ENCODE measurements at regions not wholly inside any gene's neighbourhood (a gene's known extent, or its start where the extent isn't known, plus 50 kb on each side); places are given as distances from the start of the nearest gene placed in this dataset.

DNA sequence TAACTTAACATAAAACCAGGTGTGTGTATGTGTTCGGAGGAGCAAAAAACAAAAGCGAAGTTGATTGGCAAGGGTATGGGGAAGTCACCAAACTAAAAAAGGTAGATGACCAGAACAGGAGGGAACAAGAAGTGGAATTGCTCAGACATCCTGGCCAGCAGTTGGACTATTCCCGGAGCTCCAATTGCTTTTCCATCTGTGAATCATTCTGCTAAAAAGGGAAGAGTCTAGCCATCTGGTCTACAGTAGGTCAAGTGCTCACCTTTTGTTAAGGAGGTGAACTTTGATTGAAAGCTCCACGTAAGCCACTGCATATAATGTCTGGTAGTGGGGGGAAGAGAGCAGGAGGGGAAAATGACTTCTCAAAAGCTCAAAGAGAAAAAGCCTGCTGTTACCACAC lies 50.0 kb upstream of the BET1 start:
- DNase-seq (ENCODE audit: low read depth) = no peak

DNA sequence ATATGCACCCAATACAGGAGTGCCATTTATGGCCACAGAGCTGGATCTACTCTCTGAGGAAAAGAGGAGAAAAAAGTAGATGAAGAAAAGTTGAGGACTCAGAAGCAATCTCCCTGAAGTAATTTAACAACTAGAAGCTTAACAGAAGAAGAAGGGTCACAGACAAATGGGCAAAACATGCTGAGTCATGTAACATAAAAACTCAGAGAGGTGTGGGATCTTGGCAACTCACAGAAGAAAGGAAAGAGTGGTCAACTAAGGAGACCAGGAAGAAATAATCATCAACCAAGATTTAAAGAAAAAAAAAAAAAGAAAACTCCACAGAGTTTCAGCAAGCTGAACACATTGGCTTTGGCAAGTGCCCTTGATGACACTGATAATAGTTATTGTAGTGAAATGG lies 51.8 kb upstream of the BET1 start:
- no peak for DNase-seq (ENCODE audit: low read depth)

GRCh38 chr7:94056796-94057207 lies 52.6 kb upstream of the BET1 start:
- no peak for DNase-seq (ENCODE audit: low read depth)

GRCh38 chr7:94057955-94058354 lies 53.8 kb upstream of the BET1 start:
- no peak for DNase-seq (ENCODE audit: low read depth)

GRCh38 chr7:94059746-94060145 lies 55.6 kb upstream of the BET1 start:
- DNase-seq (ENCODE audit: low read depth) = no peak

GRCh38 chr7:94060752-94061151 lies 56.6 kb upstream of the BET1 start:
- DNase-seq (ENCODE audit: low read depth) = no peak

GRCh38 chr7:94061326-94061725 lies 57.2 kb upstream of the BET1 start:
- DNase-seq (ENCODE audit: low read depth) = no peak

- DNase-seq (ENCODE audit: low read depth) = no peak
Observed at GRCh38 chr7:94062372-94062771, 58.2 kb upstream of the BET1 start.

GRCh38 chr7:94064541-94065191 lies 60.5 kb upstream of the BET1 start:
- no peak for DNase-seq (ENCODE audit: low read depth)

DNA sequence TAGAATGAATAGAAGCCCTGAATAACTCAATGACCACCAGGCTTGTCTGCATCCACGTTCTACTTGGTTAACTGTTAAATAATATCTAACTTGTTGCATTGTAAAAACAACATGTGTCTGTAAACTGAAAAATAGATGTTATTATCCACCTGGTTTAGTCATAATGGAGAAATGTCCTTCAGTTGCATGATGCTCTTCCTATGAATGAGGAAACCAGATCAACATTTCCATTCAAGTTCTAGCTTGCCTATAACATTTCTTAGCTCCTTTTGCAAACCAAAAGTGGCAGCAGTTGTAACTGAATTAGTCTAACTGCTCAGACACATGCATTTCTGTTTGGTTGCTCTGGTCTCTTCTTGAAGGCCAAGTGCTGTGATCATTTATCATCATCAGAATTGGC lies 62.9 kb upstream of the BET1 start:
- DNase-seq (ENCODE audit: low read depth) = no peak

DNA sequence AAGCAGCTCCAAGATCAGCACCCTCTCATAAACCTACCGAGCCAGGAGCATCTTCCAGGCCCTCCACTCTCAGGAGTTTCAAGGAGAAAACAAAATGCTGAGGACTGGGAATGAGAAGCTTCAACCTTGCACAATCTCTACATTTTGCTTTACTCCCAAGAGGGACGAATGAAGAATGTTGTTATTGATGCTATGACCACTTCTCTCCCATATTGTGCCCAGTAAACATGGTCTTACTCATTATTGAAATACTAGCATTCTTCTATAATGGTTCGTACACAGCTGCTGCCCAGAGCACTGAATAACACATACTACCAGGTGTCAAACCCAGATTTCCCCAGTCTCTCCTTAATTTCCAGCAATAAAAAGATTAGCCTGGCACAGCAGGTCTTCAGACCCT lies 63.4 kb upstream of the BET1 start:
- DNase-seq (ENCODE audit: low read depth) = no peak

- DNase-seq (ENCODE audit: low read depth) = no peak
Observed at GRCh38 chr7:94069162-94069739, 65.1 kb upstream of the BET1 start.

GRCh38 chr7:94080551-94080950 lies 76.4 kb upstream of the BET1 start:
- no peak for DNase-seq (ENCODE audit: low read depth)

- DNase-seq (ENCODE audit: low read depth) = no peak
Observed at GRCh38 chr7:94082126-94082525, 78.0 kb upstream of the BET1 start.

GRCh38 chr7:94087664-94088352 lies 83.7 kb upstream of the BET1 start:
- DNase-seq (ENCODE audit: low read depth) = peak; percentile 13

DNA sequence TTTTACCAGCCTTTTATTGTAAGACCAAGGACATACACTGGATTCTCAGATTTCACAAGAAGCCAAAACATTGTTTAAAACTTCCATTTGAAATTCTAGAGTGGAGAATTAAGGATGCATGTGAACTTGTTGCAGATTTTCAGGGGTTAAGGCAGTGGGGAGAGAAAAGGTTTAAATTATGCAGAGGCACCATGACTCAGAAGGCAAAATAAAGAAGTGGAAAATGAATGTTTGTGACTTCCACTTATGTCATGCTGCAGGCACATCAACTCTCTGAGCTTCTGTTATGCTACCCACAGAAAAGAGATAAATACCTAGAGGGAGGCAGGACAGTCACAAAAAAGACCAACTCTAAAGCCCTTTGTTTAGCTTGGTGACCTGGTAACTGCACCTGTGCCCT lies 84.4 kb upstream of the BET1 start:
- no peak for DNase-seq (ENCODE audit: low read depth)

- DNase-seq (ENCODE audit: low read depth) = no peak
Observed at GRCh38 chr7:94089806-94090205, 85.7 kb upstream of the BET1 start.

GRCh38 chr7:94092980-94093379 lies 88.8 kb upstream of the BET1 start:
- no peak for DNase-seq (ENCODE audit: low read depth)

GRCh38 chr7:94094298-94094697 lies 90.1 kb upstream of the BET1 start:
- DNase-seq (ENCODE audit: low read depth) = no peak

DNA sequence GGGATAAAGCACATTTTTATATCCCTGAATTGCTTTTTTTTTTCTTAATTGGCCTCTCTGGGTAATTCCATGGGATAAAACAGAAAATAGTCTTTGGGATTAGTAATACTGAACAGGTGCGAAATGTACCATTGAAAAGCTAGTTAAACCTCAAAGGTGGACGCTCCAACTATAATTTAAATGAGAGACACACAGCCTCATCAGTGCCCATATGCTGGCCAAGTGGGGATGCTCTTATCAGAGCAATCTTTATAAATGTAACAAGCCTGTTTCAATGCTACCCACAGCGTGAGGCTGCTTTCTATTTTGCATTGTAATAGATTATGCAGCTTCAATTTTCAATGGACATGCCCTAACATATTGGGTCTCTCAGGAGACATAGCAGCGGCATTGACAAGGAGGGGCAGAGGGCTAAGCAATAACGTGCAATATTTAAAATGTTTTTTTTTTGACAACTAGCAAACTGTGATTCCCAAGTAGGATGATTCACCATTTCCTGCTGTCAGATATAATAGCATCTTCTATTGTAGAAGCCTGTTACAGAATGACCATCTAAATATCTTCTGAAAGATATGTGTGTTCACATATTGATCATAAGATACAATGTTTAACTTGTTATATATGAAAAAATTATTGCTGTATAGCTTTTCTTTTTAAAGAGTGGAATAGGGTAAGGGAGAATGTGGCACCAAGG lies 91.3 kb upstream of the BET1 start:
- DNase-seq (ENCODE audit: low read depth) = no peak

GRCh38 chr7:94099679-94100078 lies 95.5 kb upstream of the BET1 start:
- no peak for DNase-seq (ENCODE audit: low read depth)

DNA sequence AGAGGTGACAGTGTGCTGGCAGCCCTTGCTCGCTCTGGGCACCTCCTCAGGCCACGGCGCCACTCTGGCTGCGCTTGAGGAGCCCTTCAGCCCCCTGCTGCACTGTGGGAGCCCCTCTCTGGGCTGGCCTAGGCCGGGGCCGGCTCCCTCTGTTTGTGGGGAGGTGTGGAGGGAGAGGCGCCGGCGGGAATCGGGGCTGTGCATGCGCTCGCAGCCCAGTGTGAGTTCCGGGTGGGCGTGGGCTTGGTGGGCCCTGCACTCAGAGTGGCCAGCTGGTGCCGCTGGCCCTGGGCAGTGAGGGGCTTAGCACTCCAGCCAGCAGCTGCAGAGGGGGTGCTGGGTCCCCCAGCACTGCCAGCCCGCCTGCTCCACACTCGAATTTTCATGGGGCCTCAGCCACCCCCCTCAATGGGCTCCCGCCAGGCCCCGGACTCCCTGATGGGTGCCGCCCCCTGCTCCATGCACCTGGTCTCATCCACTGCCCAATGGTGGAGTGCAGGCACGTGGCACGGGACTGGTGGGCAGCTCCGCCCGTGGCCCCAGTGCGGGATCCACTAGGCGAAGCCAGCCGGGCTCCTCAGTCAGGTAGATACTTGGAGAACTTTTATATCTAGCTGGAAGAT lies 96.7 kb upstream of the BET1 start:
- DNase-seq (ENCODE audit: low read depth) = no peak

DNA sequence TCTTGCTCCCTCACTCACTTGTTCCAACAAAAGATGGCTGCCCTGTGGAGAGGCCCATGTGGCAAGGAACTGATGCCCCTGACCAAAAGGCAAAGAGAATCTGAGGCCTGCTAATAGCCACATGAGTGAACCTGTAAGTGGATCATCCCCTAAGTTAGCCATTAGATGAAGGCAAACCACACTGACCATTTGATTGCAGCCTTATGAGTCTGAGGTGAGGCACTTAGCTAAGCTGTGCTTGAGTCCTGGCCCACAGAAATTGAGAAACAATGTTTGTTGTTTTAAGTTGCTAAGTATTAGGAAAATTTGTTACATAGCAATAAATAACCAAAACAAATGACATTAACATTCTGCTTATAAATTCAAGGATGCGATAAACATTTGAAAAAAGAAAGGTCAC lies 100.1 kb upstream of the BET1 start:
- DNase-seq (ENCODE audit: low read depth) = no peak
